Adrenal gland (tissue), 9 donors: ENCODE measurements at regions not wholly inside any gene's neighbourhood (a gene's known extent, or its start where the extent isn't known, plus 50 kb on each side); places are given as distances from the start of the nearest gene placed in this dataset.

Source experiments
- DNase-seq, 7 donors: peaks; one replicate each; pipeline ENCODE4 v3.0.0-alpha.2; 2019 to 2020
- H3K27ac ChIP-seq, 5 donors: fragments of 200-600 bp; sonication (generic) in 4 of 5; 1 replicate in 3 of 5; 2 replicates in 2 of 5; pipeline versions ENCODE4 v1.5.1 to v1.8.0; 2016 to 2020; ENCODE audit warnings: mild to moderate bottlenecking in 1 of 5
- H3K27me3 ChIP-seq: fragments of 200-600 bp; 2 replicates; pipeline ENCODE4 v1.8.0; 2021
- H3K36me3 ChIP-seq, 2 donors: fragments of 200-600 bp; replicated peaks in 1 of 2; 1 replicate in 1 of 2; 2 replicates in 1 of 2; pipeline versions ENCODE4 v1.5.1 to v1.8.0; 2018 to 2022
- H3K4me1 ChIP-seq, 2 donors: fragments of 200-600 bp; replicated peaks in 1 of 2; 1 replicate in 1 of 2; 2 replicates in 1 of 2; pipeline versions ENCODE4 v1.5.1 to v1.8.0; 2018 to 2021
- H3K4me3 ChIP-seq, 4 donors: fragments of 200-600 bp; sonication (generic) in 3 of 4; one replicate each; pipeline ENCODE4 v1.5.1; 2016 to 2018
- H3K9me3 ChIP-seq, 3 donors: fragments of 200-600 bp; sonication (generic) in 1 of 3; replicated peaks in 1 of 3; 1 replicate in 2 of 3; 2 replicates in 1 of 3; pipeline versions ENCODE4 v1.5.1 to v1.8.0; 2016 to 2021
- POLR2A ChIP-seq, 2 donors: fragments of 450-650 bp; IDR thresholded peaks; one replicate each; pipeline ENCODE4 v1.6.1; 2017; ENCODE audit warnings: antibody characterized with exemption in 2 of 2, mild to moderate bottlenecking in 2 of 2, moderate library complexity in 1 of 2
- WGBS, 4 donors: extraction: QIAGEN DNeasy Blood & Tissue Kit in 2 of 4; methylation state at CpG; one replicate each; pipeline versions ENCODE4 v1.1.5 to v1.1.7; 2013 to 2017; 5-methylcytosine and 5-hydroxymethylcytosine counted together
- intact Hi-C, 2 donors: fragments of 100-400 bp; cut with DNase I; formaldehyde crosslinking; loops; one replicate each; pipeline versions ENCODE4 v1.14.1 to v1.15.0; 2022 to 2023
- TF ChIP-seq, protein P1 (sequence below), 6 experiments: fragments of 450-650 bp in 4 of 6; fragments of 200-600 bp in 2 of 6; sonication (generic) in 1 of 6; IDR thresholded peaks; 1 replicate in 5 of 6; 2 replicates in 1 of 6; pipeline versions ENCODE4 v1.5.1 to v1.8.0; 2016 to 2021; ENCODE audit warnings: antibody characterized with exemption in 6 of 6, mild to moderate bottlenecking in 2 of 6, moderate library complexity in 1 of 6
- donor health status: healthy with polysubstance abuse.
- donor health status: Bipolar disorder and iron deficiency.
- donor health status: DM: yes; HTN: yes; CAD: no.
- donor health status: DM: no; HTN: no; CAD: no.
- donor health status: DM: no; HTN: no; CAD: no.

DNA sequence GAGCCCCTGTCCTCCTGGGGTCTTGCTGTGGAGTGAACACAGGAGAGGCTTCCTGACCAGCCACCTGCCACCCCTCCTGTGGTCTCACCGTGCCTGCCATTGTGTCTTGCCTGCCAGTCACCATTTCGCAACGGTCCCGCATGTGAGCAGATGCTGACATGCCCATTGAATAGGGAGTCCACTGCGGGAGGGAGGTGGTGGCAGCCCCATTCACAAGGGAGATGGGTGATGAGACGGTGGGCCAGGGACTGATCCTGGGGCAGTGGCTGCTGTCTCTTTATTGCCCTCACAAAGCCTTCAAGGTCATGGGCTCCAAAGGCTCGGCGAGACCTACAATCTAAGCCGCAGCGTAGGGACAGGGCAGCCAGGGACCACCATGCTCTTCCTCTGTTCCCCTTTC, 76.0 kb upstream of the NPTX2 start:
- intact Hi-C loops, result no loop called here
- TF ChIP-seq, protein P1, sequence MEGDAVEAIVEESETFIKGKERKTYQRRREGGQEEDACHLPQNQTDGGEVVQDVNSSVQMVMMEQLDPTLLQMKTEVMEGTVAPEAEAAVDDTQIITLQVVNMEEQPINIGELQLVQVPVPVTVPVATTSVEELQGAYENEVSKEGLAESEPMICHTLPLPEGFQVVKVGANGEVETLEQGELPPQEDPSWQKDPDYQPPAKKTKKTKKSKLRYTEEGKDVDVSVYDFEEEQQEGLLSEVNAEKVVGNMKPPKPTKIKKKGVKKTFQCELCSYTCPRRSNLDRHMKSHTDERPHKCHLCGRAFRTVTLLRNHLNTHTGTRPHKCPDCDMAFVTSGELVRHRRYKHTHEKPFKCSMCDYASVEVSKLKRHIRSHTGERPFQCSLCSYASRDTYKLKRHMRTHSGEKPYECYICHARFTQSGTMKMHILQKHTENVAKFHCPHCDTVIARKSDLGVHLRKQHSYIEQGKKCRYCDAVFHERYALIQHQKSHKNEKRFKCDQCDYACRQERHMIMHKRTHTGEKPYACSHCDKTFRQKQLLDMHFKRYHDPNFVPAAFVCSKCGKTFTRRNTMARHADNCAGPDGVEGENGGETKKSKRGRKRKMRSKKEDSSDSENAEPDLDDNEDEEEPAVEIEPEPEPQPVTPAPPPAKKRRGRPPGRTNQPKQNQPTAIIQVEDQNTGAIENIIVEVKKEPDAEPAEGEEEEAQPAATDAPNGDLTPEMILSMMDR (IDR thresholded peaks at IDR 0.05), result no peak
- no peak for TF ChIP-seq POLR2A (IDR thresholded peaks at IDR 0.05)
- Histone ChIP-seq H3K27ac (no peak overlapping the region), H3K9me3 (no peaks in the 10 kb centered on the region), H3K4me3 (no peak overlapping the region), H3K36me3 (no peaks in the 10 kb centered on the region), H3K27me3 (no peaks in the 10 kb centered on the region), H3K4me1 (no peaks in the 10 kb centered on the region)
- DNase-seq, result no peak
- 83 to 94% (median 87%) methylated on average over 4 to 10 of the region's 10 CpGs for WGBS, 4 donors

DNA sequence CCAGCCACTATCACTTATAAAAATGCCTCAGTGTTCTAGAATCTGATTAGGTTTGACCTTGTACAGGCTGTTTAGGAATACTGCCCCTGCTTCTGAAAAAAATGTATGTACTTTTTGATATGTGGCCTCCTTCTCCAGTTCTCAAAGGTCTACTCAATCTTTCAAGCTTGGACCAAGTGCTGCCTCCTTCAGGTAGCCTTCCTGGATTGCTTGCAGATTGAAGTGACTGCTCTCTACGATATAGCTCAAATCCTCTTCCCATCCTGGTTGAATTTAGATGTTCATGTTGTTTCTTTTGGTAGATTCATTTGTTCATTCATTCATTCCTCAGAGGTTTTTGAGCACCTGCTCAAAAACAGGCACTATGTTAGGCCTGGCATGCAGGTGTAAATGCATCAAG, 77.2 kb upstream of the NPTX2 start:
- intact Hi-C loops, result no loop called here
- no peaks in the 10 kb centered on the region for H3K9me3 ChIP-seq
- H3K36me3 ChIP-seq, result no peaks in the 10 kb centered on the region
- DNase-seq, result no peak
- H3K4me1 ChIP-seq, result no peaks in the 10 kb centered on the region
- no peak overlapping the region for H3K4me3 ChIP-seq
- no peak overlapping the region for H3K27ac ChIP-seq
- 80 to 97% (median 86%) methylated on average over 1 of the region's 1 CpG for WGBS, 4 donors
- TF ChIP-seq POLR2A (IDR thresholded peaks at IDR 0.05), result no peak
- TF ChIP-seq, protein P1 (IDR thresholded peaks at IDR 0.05), result no peak
- no peaks in the 10 kb centered on the region for H3K27me3 ChIP-seq

DNA sequence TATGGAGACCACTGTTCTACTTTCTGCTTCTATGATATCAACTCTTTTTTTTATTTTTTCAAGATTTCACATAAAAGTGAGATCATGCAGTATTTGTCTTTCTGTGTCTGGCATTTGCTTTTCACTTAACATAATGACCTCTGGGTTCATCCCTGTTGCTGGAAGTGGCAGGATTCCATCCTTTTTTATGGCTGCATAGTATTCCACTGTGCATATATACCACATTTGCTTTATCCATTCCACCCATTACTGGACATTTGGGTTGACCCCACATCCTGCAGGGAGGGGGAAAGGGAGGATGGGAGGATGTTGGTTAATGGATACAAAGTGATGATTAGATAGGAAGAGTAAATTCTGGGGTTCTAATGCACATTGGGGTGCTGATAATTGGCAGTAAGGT, 80.3 kb upstream of the NPTX2 start:
- H3K9me3 ChIP-seq, result no peaks in the 10 kb centered on the region
- no peak overlapping the region for H3K27ac ChIP-seq
- H3K4me3 ChIP-seq, result no peak overlapping the region
- no peaks in the 10 kb centered on the region for H3K27me3 ChIP-seq
- DNase-seq, result no peak
- no peaks in the 10 kb centered on the region for H3K36me3 ChIP-seq
- no peaks in the 10 kb centered on the region for H3K4me1 ChIP-seq
- intact Hi-C loops, result no loop called here
- TF ChIP-seq, protein P1 (IDR thresholded peaks at IDR 0.05), result no peak

DNA sequence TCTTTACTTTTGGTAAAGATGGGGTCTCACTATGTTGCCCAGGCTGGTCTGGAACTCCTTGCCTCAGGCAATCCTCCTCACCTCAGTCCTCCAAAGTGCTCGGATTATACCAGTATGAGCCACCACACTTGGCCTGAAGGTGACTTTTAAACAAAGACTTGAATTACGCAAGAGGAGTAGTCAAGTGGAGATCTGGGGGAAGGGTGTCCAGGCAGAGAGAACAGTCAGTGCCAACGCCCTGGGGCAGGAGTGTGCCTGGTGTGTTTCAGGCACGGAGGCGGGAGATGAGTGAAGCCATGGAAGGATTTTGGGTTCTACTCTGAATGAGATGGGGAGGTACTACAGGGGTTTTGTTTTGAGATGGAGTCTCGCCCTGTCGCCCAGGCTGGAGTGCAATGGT, 82.6 kb upstream of the NPTX2 start:
- WGBS, 4 donors, result 87 to 90% (median 88%) methylated on average over 7 of the region's 7 CpGs
- Histone ChIP-seq H3K9me3 (no peaks in the 10 kb centered on the region), H3K4me1 (no peaks in the 10 kb centered on the region), H3K27me3 (no peaks in the 10 kb centered on the region), H3K4me3 (no peak overlapping the region), H3K27ac (no peak overlapping the region), H3K36me3 (no peaks in the 10 kb centered on the region)
- TF ChIP-seq, protein P1 (IDR thresholded peaks at IDR 0.05), result no peak
- no peak for TF ChIP-seq POLR2A (IDR thresholded peaks at IDR 0.05)
- DNase-seq, result no peak
- intact Hi-C loops, result no loop called here
